ENCODE measurements at regions not wholly inside any gene's neighbourhood (a gene's known extent, or its start where the extent isn't known, plus 50 kb on each side); places are given as distances from the start of the nearest gene placed in this dataset.

- no peak for DNase-seq (ENCODE audit: low read depth)
- no peak for TF ChIP-seq CTCF (conservative IDR thresholded peaks at IDR 0.05; ENCODE audit: low read depth, low read length)
- no peak overlapping the region for H3K4me3 ChIP-seq (ENCODE audit: low read depth, low read length)
Observed at GRCh38 chr2:144669196-144669987, 149.5 kb upstream of the ZEB2 start.

GRCh38 chr2:144668493-144669110 lies 148.7 kb upstream of the ZEB2 start:
- DNase-seq (ENCODE audit: low read depth), result no peak
- H3K4me3 ChIP-seq (ENCODE audit: low read depth, low read length), result no peak overlapping the region
- no peak for TF ChIP-seq CTCF (conservative IDR thresholded peaks at IDR 0.05; ENCODE audit: low read depth, low read length)

GRCh38 chr2:144666032-144666431 lies 146.1 kb upstream of the ZEB2 start:
- no peak for DNase-seq (ENCODE audit: low read depth)
- TF ChIP-seq CTCF (conservative IDR thresholded peaks at IDR 0.05; ENCODE audit: low read depth, low read length), result no peak
- H3K4me3 ChIP-seq (ENCODE audit: low read depth, low read length), result no peak overlapping the region

- H3K4me3 ChIP-seq (ENCODE audit: low read depth, low read length), result no peak overlapping the region
- TF ChIP-seq CTCF (conservative IDR thresholded peaks at IDR 0.05; ENCODE audit: low read depth, low read length), result no peak
- no peak for DNase-seq (ENCODE audit: low read depth)
Observed at GRCh38 chr2:144663207-144663606, 143.3 kb upstream of the ZEB2 start.

GRCh38 chr2:144660518-144661316 lies 140.8 kb upstream of the ZEB2 start:
- no peak for TF ChIP-seq CTCF (conservative IDR thresholded peaks at IDR 0.05; ENCODE audit: low read depth, low read length)
- no peak overlapping the region for H3K4me3 ChIP-seq (ENCODE audit: low read depth, low read length)
- DNase-seq (ENCODE audit: low read depth), result no peak

- DNase-seq (ENCODE audit: low read depth), result peak; percentile 73
- H3K4me3 ChIP-seq (ENCODE audit: low read depth, low read length), result no peak overlapping the region
- TF ChIP-seq CTCF (conservative IDR thresholded peaks at IDR 0.05; ENCODE audit: low read depth, low read length), result no peak
Observed at GRCh38 chr2:144659731-144660275, 139.9 kb upstream of the ZEB2 start.
